Liver (tissue), 8 donors: ENCODE measurements at regions not wholly inside any gene's neighbourhood (a gene's known extent, or its start where the extent isn't known, plus 50 kb on each side); places are given as distances from the start of the nearest gene placed in this dataset.

Source experiments
- DNase-seq: peaks from one replicate; pipeline ENCODE4 v3.0.0-alpha.2; 2017; ENCODE audit warnings: low spot score
- H3K27ac ChIP-seq, 2 donors: one replicate each; pipeline ENCODE4 v1.7.0; 2013; ENCODE audit warnings: inconsistent platforms in 2 of 2, low read length in 2 of 2, control low read depth in 1 of 2, low read depth in 1 of 2, mild to moderate bottlenecking in 1 of 2
- H3K27me3 ChIP-seq, 4 donors: one replicate each; pipeline versions ENCODE4 v1.6.1 to v1.7.0; 2013; ENCODE audit warnings: low read length in 3 of 4, inconsistent platforms in 1 of 4, mild to moderate bottlenecking in 1 of 4, moderate library complexity in 1 of 4; ENCODE audit not compliant: control insufficient read depth in 4 of 4, insufficient read depth in 4 of 4
- H3K36me3 ChIP-seq, 4 donors: one replicate each; pipeline versions ENCODE4 v1.6.1 to v1.7.0; 2013; ENCODE audit warnings: low read length in 3 of 4, mild to moderate bottlenecking in 3 of 4, low read depth in 1 of 4, moderate library complexity in 1 of 4; ENCODE audit not compliant: control insufficient read depth in 4 of 4, insufficient read depth in 3 of 4
- H3K4me1 ChIP-seq, 4 donors: one replicate each; pipeline versions ENCODE4 v1.6.1 to v1.7.0; 2013; ENCODE audit warnings: low read length in 3 of 4, mild to moderate bottlenecking in 3 of 4, moderate library complexity in 1 of 4; ENCODE audit not compliant: control insufficient read depth in 4 of 4, insufficient read depth in 4 of 4
- H3K4me3 ChIP-seq, 3 donors: one replicate each; pipeline versions ENCODE4 v1.6.1 to v1.7.0; 2013; ENCODE audit warnings: low read length in 3 of 3, control low read depth in 1 of 3, low read depth in 1 of 3, mild to moderate bottlenecking in 1 of 3
- H3K9ac ChIP-seq, 2 donors: one replicate each; pipeline ENCODE4 v1.7.0; 2013; ENCODE audit warnings: low read length in 2 of 2, mild to moderate bottlenecking in 2 of 2, moderate library complexity in 2 of 2, control low read depth in 1 of 2, low read depth in 1 of 2
- H3K9me3 ChIP-seq, 4 donors: one replicate each; pipeline versions ENCODE4 v1.6.1 to v1.7.0; 2013; ENCODE audit warnings: low read length in 3 of 4; ENCODE audit not compliant: control insufficient read depth in 4 of 4
- FOXA1 ChIP-seq: IDR thresholded peaks from 2 replicates; pipeline ENCODE4 v1.6.1; 2016; ENCODE audit warnings: antibody characterized with exemption
- FOXA2 ChIP-seq: IDR thresholded peaks from 2 replicates; pipeline ENCODE4 v1.6.1; 2016; ENCODE audit warnings: antibody characterized with exemption
- HNF4A ChIP-seq, 2 donors: conservative IDR thresholded peaks; 2 replicates each; pipeline ENCODE4 v1.6.1; 2016; ENCODE audit warnings: antibody characterized with exemption in 2 of 2, mild to moderate bottlenecking in 2 of 2
- JUND ChIP-seq, 2 donors: IDR thresholded peaks; 2 replicates each; pipeline ENCODE4 v1.6.1; 2016; ENCODE audit warnings: antibody characterized with exemption in 2 of 2
- NR2F2 ChIP-seq: IDR thresholded peaks from 2 replicates; pipeline ENCODE4 v1.6.1; 2016; ENCODE audit warnings: antibody characterized with exemption
- RXRA ChIP-seq, 2 donors: IDR thresholded peaks; 2 replicates each; pipeline ENCODE4 v1.6.1; 2017 to 2018; ENCODE audit warnings: antibody characterized with exemption in 2 of 2, mild to moderate bottlenecking in 1 of 2
- SP1 ChIP-seq: IDR thresholded peaks from 2 replicates; pipeline ENCODE4 v1.6.1; 2018; ENCODE audit warnings: antibody characterized with exemption, mild to moderate bottlenecking
- TAF1 ChIP-seq: conservative IDR thresholded peaks from 2 replicates; pipeline ENCODE4 v1.6.1; 2016; ENCODE audit warnings: antibody characterized with exemption, mild to moderate bottlenecking
- WGBS: extraction: QIAGEN DNeasy Blood & Tissue Kit; methylation state at CpG from one replicate; pipeline ENCODE4 v1.1.7; 2013; 5-methylcytosine and 5-hydroxymethylcytosine counted together
- TF ChIP-seq, protein P1 (sequence below): IDR thresholded peaks from 2 replicates; pipeline ENCODE4 v1.6.1; 2016; ENCODE audit warnings: antibody characterized with exemption, mild to moderate bottlenecking
- TF ChIP-seq, protein P2 (sequence below): IDR thresholded peaks from 2 replicates; pipeline ENCODE4 v1.6.1; 2016; ENCODE audit warnings: antibody characterized with exemption
- TF ChIP-seq, protein P3 (sequence below): fragments of 150-350 bp; IDR thresholded peaks from 2 replicates; pipeline ENCODE4 v1.5.1; 2017; ENCODE audit warnings: improper control_type of control experiment, low read depth, low read length; ENCODE audit not compliant: missing input control
- TF ChIP-seq, protein P4 (sequence below): IDR thresholded peaks from 2 replicates; pipeline ENCODE4 v1.6.1; 2016; ENCODE audit warnings: antibody characterized with exemption
- donor health status: healthy.
- donor health status: healthy.
- donor health status: healthy.
- donor health status: healthy.
- donor health status: healthy.

DNA sequence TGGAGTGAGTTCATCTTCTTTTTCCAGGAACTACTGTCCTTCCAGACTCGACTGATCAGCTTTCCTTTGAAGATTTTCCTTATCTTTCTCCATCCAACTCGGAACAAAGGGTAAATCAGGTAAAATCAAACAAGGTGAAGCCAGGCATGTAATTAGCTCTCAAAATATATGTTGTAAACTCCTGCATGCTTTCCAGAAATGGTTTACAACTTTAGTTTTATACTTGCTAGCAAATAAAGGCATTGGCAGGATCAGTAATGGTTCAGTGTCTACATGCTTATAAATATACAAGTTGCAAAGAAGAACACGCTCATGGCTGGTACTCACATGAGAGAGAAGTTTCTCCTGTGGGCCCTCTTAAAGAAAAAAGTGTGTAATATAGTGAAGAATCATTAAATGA, 102.5 kb downstream of the FSCB start (continued):
- TF ChIP-seq, protein P1, sequence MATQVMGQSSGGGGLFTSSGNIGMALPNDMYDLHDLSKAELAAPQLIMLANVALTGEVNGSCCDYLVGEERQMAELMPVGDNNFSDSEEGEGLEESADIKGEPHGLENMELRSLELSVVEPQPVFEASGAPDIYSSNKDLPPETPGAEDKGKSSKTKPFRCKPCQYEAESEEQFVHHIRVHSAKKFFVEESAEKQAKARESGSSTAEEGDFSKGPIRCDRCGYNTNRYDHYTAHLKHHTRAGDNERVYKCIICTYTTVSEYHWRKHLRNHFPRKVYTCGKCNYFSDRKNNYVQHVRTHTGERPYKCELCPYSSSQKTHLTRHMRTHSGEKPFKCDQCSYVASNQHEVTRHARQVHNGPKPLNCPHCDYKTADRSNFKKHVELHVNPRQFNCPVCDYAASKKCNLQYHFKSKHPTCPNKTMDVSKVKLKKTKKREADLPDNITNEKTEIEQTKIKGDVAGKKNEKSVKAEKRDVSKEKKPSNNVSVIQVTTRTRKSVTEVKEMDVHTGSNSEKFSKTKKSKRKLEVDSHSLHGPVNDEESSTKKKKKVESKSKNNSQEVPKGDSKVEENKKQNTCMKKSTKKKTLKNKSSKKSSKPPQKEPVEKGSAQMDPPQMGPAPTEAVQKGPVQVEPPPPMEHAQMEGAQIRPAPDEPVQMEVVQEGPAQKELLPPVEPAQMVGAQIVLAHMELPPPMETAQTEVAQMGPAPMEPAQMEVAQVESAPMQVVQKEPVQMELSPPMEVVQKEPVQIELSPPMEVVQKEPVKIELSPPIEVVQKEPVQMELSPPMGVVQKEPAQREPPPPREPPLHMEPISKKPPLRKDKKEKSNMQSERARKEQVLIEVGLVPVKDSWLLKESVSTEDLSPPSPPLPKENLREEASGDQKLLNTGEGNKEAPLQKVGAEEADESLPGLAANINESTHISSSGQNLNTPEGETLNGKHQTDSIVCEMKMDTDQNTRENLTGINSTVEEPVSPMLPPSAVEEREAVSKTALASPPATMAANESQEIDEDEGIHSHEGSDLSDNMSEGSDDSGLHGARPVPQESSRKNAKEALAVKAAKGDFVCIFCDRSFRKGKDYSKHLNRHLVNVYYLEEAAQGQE, result no peak
- TF ChIP-seq HNF4A (conservative IDR thresholded peaks at IDR 0.05) (no peak), FOXA1 (no peak), JUND (IDR thresholded peaks at IDR 0.05) (no peak), NR2F2 (no peak)

DNA sequence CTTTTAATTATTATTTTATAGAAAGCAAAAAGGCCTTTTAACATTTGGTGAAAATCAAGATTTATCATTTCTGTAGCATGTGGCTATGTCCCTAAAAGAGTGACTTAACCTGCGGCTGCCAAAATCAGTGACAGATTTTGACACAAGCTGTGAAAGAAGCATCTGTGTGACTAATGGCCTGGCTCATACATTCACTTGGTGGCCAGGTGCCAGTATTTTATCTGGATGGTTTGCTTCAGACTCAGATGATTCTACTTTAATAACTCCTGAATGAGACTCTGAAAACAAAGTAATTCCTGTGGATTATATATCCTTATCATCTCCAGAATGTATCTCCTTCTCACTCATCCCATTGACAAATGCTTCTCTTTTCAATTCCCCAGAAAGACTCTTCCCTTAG, 103.0 kb downstream of the FSCB start:
- no peak for DNase-seq
- H3K27me3 ChIP-seq, result no peaks in the 10 kb centered on the region
- no peak overlapping the region for H3K4me3 ChIP-seq
- no peak overlapping the region for H3K27ac ChIP-seq
- H3K36me3 ChIP-seq, result no peaks in the 10 kb centered on the region
- TF ChIP-seq RXRA (IDR thresholded peaks at IDR 0.05) (no peak), TAF1 (no peak), FOXA2 (no peak), SP1 (no peak), HNF4A (conservative IDR thresholded peaks at IDR 0.05) (no peak)
- TF ChIP-seq, protein P1, result no peak
- TF ChIP-seq, protein P2, sequence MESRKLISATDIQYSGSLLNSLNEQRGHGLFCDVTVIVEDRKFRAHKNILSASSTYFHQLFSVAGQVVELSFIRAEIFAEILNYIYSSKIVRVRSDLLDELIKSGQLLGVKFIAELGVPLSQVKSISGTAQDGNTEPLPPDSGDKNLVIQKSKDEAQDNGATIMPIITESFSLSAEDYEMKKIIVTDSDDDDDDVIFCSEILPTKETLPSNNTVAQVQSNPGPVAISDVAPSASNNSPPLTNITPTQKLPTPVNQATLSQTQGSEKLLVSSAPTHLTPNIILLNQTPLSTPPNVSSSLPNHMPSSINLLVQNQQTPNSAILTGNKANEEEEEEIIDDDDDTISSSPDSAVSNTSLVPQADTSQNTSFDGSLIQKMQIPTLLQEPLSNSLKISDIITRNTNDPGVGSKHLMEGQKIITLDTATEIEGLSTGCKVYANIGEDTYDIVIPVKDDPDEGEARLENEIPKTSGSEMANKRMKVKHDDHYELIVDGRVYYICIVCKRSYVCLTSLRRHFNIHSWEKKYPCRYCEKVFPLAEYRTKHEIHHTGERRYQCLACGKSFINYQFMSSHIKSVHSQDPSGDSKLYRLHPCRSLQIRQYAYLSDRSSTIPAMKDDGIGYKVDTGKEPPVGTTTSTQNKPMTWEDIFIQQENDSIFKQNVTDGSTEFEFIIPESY, result no peak
- TF ChIP-seq, protein P3, sequence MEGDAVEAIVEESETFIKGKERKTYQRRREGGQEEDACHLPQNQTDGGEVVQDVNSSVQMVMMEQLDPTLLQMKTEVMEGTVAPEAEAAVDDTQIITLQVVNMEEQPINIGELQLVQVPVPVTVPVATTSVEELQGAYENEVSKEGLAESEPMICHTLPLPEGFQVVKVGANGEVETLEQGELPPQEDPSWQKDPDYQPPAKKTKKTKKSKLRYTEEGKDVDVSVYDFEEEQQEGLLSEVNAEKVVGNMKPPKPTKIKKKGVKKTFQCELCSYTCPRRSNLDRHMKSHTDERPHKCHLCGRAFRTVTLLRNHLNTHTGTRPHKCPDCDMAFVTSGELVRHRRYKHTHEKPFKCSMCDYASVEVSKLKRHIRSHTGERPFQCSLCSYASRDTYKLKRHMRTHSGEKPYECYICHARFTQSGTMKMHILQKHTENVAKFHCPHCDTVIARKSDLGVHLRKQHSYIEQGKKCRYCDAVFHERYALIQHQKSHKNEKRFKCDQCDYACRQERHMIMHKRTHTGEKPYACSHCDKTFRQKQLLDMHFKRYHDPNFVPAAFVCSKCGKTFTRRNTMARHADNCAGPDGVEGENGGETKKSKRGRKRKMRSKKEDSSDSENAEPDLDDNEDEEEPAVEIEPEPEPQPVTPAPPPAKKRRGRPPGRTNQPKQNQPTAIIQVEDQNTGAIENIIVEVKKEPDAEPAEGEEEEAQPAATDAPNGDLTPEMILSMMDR, result no peak
- TF ChIP-seq, protein P4, sequence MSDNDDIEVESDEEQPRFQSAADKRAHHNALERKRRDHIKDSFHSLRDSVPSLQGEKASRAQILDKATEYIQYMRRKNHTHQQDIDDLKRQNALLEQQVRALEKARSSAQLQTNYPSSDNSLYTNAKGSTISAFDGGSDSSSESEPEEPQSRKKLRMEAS, result no peak
- no peaks in the 10 kb centered on the region for H3K4me1 ChIP-seq
- 73% methylated on average over 1 of the region's 1 CpG for WGBS
- no peak overlapping the region for H3K9ac ChIP-seq
- no peaks in the 10 kb centered on the region for H3K9me3 ChIP-seq
